Left ventricle myocardium inferior (tissue), 1 donor: ENCODE measurements at regions not wholly inside any gene's neighbourhood (a gene's known extent, or its start where the extent isn't known, plus 50 kb on each side); places are given as distances from the start of the nearest gene placed in this dataset.

Experiments
- DNase-seq: peaks from one replicate; pipeline ENCODE4 v3.0.0-alpha.2; 2020
- H3K27ac ChIP-seq: fragments of 200-600 bp; replicated peaks from 2 replicates; pipeline ENCODE4 v1.8.0; 2021
- H3K27me3 ChIP-seq: fragments of 200-600 bp; 2 replicates; pipeline ENCODE4 v1.8.0; 2021; ENCODE audit warnings: low read depth
- H3K36me3 ChIP-seq: fragments of 200-600 bp; 2 replicates; pipeline ENCODE4 v1.8.0; 2021
- H3K4me1 ChIP-seq: fragments of 200-600 bp; 2 replicates; pipeline ENCODE4 v1.8.0; 2021
- H3K4me3 ChIP-seq: fragments of 200-600 bp; 2 replicates; pipeline ENCODE4 v1.8.0; 2021; ENCODE audit warnings: mild to moderate bottlenecking, moderate library complexity
- H3K9me3 ChIP-seq: fragments of 200-600 bp; replicated peaks from 2 replicates; pipeline ENCODE4 v1.8.0; 2021
- intact Hi-C: fragments of 100-400 bp; cut with micrococcal nuclease; formaldehyde crosslinking; loops from one replicate; pipeline ENCODE4 v1.11.0; 2022
- TF ChIP-seq, protein P1 (sequence below): fragments of 200-600 bp; IDR thresholded peaks from 2 replicates; pipeline ENCODE4 v1.8.0; 2021; ENCODE audit warnings: antibody characterized with exemption, mild to moderate bottlenecking, borderline replicate concordance
- donor health status: DM: no; HTN: yes; CAD: no; lungs with severe emphysema.

- H3K4me3 ChIP-seq, result no peak overlapping the region
- peaks cover 22% of the 10 kb centered on the region for H3K4me1 ChIP-seq
- intact Hi-C loops, result no loop called here
- H3K36me3 ChIP-seq, result no peaks in the 10 kb centered on the region
- TF ChIP-seq, protein P1, sequence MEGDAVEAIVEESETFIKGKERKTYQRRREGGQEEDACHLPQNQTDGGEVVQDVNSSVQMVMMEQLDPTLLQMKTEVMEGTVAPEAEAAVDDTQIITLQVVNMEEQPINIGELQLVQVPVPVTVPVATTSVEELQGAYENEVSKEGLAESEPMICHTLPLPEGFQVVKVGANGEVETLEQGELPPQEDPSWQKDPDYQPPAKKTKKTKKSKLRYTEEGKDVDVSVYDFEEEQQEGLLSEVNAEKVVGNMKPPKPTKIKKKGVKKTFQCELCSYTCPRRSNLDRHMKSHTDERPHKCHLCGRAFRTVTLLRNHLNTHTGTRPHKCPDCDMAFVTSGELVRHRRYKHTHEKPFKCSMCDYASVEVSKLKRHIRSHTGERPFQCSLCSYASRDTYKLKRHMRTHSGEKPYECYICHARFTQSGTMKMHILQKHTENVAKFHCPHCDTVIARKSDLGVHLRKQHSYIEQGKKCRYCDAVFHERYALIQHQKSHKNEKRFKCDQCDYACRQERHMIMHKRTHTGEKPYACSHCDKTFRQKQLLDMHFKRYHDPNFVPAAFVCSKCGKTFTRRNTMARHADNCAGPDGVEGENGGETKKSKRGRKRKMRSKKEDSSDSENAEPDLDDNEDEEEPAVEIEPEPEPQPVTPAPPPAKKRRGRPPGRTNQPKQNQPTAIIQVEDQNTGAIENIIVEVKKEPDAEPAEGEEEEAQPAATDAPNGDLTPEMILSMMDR, result no peak
- H3K27me3 ChIP-seq, result no peaks in the 10 kb centered on the region
- H3K27ac ChIP-seq, result peak overlapping the region; percentile 71
- H3K9me3 ChIP-seq, result no peaks in the 10 kb centered on the region
- DNase-seq, result no peak
Observed at GRCh38 chr4:31088600-31089230, 368.5 kb downstream of the PCDH7 start.

DNA sequence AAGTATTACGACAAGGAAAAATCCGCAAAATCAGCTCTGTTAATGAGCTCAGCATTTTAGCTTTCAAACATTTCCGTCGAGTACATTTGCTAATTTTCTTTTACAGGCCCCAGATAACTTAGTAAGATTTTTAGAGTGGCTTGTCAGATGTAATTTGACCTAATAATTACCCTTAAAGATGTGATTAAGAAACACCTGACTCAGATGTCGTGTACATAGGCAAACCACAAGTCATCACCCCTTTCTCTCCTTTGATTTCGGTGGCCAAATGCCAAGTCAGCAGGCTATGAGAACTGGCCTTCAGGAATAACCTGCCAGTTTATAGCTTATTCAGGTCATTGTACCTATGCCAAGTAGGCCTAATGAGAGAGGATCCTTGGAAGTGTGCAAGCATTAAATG lies 369.6 kb downstream of the PCDH7 start:
- intact Hi-C loops, result no loop called here
- Histone ChIP-seq H3K27ac (peak overlapping the region; percentile 71), H3K4me1 (peaks cover 29% of the 10 kb centered on the region), H3K9me3 (no peaks in the 10 kb centered on the region), H3K36me3 (no peaks in the 10 kb centered on the region), H3K27me3 (no peaks in the 10 kb centered on the region), H3K4me3 (no peak overlapping the region)
- TF ChIP-seq, protein P1, result no peak
- peak; percentile 34 for DNase-seq

- H3K4me3 ChIP-seq, result no peak overlapping the region
- no peak for DNase-seq
- intact Hi-C loops, result no loop called here
- H3K4me1 ChIP-seq, result peaks cover 23% of the 10 kb centered on the region
- TF ChIP-seq, protein P1, result no peak
- no peak overlapping the region for H3K27ac ChIP-seq
- H3K27me3 ChIP-seq, result no peaks in the 10 kb centered on the region
- no peaks in the 10 kb centered on the region for H3K36me3 ChIP-seq
- no peaks in the 10 kb centered on the region for H3K9me3 ChIP-seq
Observed at GRCh38 chr4:31094474-31094873, 374.3 kb downstream of the PCDH7 start.

DNA sequence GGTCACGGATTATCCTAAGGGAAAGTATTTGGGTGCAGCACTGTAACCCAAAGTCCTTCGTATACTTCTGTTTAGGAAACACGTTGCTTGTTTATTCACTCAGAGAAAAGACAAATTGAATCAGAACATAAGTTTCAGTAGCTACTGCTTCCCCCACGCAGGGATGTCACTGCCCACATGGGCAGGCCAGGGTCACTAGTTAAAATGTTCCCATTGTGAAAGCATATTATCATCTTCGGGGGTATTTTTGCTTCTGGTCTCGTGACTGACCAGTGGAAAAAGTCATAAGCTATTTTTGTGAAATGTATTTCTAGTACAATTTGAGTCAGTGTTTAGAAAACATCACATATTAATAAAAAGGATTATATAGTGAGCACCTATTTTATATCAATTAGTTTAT lies 377.8 kb downstream of the PCDH7 start:
- H3K4me3 ChIP-seq, result no peak overlapping the region
- TF ChIP-seq, protein P1, result no peak
- peak overlapping the region; percentile 31 for H3K27ac ChIP-seq
- intact Hi-C loops, result no loop called here
- H3K9me3 ChIP-seq, result no peaks in the 10 kb centered on the region
- peaks cover 31% of the 10 kb centered on the region for H3K4me1 ChIP-seq
- no peaks in the 10 kb centered on the region for H3K36me3 ChIP-seq
- H3K27me3 ChIP-seq, result no peaks in the 10 kb centered on the region
- no peak for DNase-seq

DNA sequence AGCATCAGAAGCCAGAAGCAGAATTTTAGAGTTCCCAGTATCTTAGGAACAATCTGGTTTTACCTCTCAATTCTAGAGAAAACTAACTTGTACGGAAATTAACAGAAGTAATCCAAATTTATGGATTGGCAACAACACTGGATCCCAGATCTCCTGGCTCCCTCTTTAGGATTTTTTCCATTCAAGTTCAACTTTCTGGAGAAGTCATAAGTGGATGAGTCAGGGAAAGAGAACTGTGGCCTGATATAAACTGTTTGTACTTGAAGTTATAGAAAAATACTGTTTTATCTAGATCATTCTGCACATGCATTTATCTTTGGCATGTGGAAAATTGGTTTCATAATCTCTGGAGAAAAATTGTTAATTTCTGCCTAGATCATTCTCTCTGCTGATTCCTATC lies 380.4 kb downstream of the PCDH7 start:
- H3K9me3 ChIP-seq, result no peaks in the 10 kb centered on the region
- intact Hi-C loops, result no loop called here
- H3K27ac ChIP-seq, result no peak overlapping the region
- DNase-seq, result no peak
- no peak overlapping the region for H3K4me3 ChIP-seq
- TF ChIP-seq, protein P1, result no peak
- no peaks in the 10 kb centered on the region for H3K27me3 ChIP-seq
- peaks cover 25% of the 10 kb centered on the region for H3K4me1 ChIP-seq
- H3K36me3 ChIP-seq, result no peaks in the 10 kb centered on the region

DNA sequence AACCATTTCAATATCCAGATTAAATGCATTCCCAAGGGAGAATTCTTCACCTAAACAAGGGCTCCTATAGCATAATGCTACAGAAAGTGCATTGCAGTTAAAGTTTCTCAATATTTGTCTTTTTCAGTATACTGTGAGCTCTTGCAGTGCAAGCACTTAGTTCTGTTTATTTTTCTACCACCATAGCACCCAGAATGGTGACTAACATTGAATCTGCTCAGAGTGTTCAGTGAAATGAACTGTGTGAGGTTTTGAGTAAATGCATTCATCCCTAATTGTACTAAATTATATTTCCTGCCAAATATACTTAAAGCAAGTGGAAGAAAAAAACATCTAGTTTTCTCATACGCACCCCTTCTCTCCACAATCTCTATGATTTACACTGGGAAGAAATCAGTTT lies 383.9 kb downstream of the PCDH7 start:
- no peak overlapping the region for H3K4me3 ChIP-seq
- TF ChIP-seq, protein P1, result no peak
- intact Hi-C loops, result no loop called here
- H3K27ac ChIP-seq, result no peak overlapping the region
- H3K36me3 ChIP-seq, result no peaks in the 10 kb centered on the region
- DNase-seq, result no peak
- peaks cover 23% of the 10 kb centered on the region for H3K4me1 ChIP-seq
- no peaks in the 10 kb centered on the region for H3K27me3 ChIP-seq
- H3K9me3 ChIP-seq, result no peaks in the 10 kb centered on the region
